ENCODE measurements at regions not wholly inside any gene's neighbourhood (a gene's known extent, or its start where the extent isn't known, plus 50 kb on each side); places are given as distances from the start of the nearest gene placed in this dataset.

GRCh38 chr2:167462379-167462778 lies 574.1 kb downstream of the XIRP2 start:
- no peak for TF ChIP-seq POLR2A (IDR thresholded peaks at IDR 0.05)
- no peak for TF ChIP-seq CTCF (IDR thresholded peaks at IDR 0.05)
